CD4-positive, alpha-beta T cell treated with Interleukin-12 subunit alpha and Interleukin-12 subunit beta, for 1 hour (primary cell): ENCODE measurements at regions not wholly inside any gene's neighbourhood (a gene's known extent, or its start where the extent isn't known, plus 50 kb on each side); places are given as distances from the start of the nearest gene placed in this dataset.

ENCODE experiments used
- DNase-seq: peaks from one replicate; pipeline ENCODE4 v3.0.0-alpha.2; 2020

GRCh38 chr5:56540266-56540665, 275.1 kb upstream of the MAP3K1 start:
- no peak for DNase-seq

- DNase-seq = no peak
Measured at GRCh38 chr5:56538580-56538979, 276.8 kb upstream of the MAP3K1 start.

GRCh38 chr5:56535347-56535746, 280.0 kb upstream of the MAP3K1 start:
- no peak for DNase-seq

GRCh38 chr5:56534102-56534829, 281.1 kb upstream of the MAP3K1 start:
- peak; percentile 27 for DNase-seq

- no peak for DNase-seq
Measured at GRCh38 chr5:56532466-56532865, 282.9 kb upstream of the MAP3K1 start.

- DNase-seq = no peak
Measured at GRCh38 chr5:56530626-56531138, 284.7 kb upstream of the MAP3K1 start.

- no peak for DNase-seq
Measured at GRCh38 chr5:56529666-56530430, 285.5 kb upstream of the MAP3K1 start.

GRCh38 chr5:56527174-56527573, 288.2 kb upstream of the MAP3K1 start:
- DNase-seq = no peak

- no peak for DNase-seq
Measured at GRCh38 chr5:56525113-56525512, 290.2 kb upstream of the MAP3K1 start.

- no peak for DNase-seq
Measured at GRCh38 chr5:56523790-56524575, 290.9 kb upstream of the ANKRD55 start.

GRCh38 chr5:56522960-56523359, 289.8 kb upstream of the ANKRD55 start:
- DNase-seq = no peak

- DNase-seq = no peak
Measured at GRCh38 chr5:56522169-56522568, 289.0 kb upstream of the ANKRD55 start.

- no peak for DNase-seq
Measured at GRCh38 chr5:56520986-56521730, 288.0 kb upstream of the ANKRD55 start.

GRCh38 chr5:56518820-56519219, 285.7 kb upstream of the ANKRD55 start:
- no peak for DNase-seq

GRCh38 chr5:56517011-56517416, 283.9 kb upstream of the ANKRD55 start:
- DNase-seq = peak; percentile 24

GRCh38 chr5:56516441-56516840, 283.3 kb upstream of the ANKRD55 start:
- no peak for DNase-seq

- no peak for DNase-seq
Measured at GRCh38 chr5:56516035-56516434, 282.9 kb upstream of the ANKRD55 start.

GRCh38 chr5:56515011-56515410, 281.9 kb upstream of the ANKRD55 start:
- DNase-seq = no peak

- DNase-seq = no peak
Measured at GRCh38 chr5:56514245-56514644, 281.1 kb upstream of the ANKRD55 start.

GRCh38 chr5:56513141-56513540, 280.0 kb upstream of the ANKRD55 start:
- no peak for DNase-seq

- DNase-seq = no peak
Measured at GRCh38 chr5:56512313-56512996, 279.3 kb upstream of the ANKRD55 start.

- no peak for DNase-seq
Measured at GRCh38 chr5:56511326-56511841, 278.3 kb upstream of the ANKRD55 start.
